Mammary epithelial cell (primary cell): ENCODE measurements at regions not wholly inside any gene's neighbourhood (a gene's known extent, or its start where the extent isn't known, plus 50 kb on each side); places are given as distances from the start of the nearest gene placed in this dataset.

Experiments
- CTCF ChIP-seq, 2 donors: IDR thresholded peaks in 1 of 2; conservative IDR thresholded peaks in 1 of 2; 2 replicates each; pipeline ENCODE4 v1.5.1; 2011 to 2012; ENCODE audit warnings: inconsistent platforms in 2 of 2, low read length in 2 of 2, mild to moderate bottlenecking in 2 of 2, control low read depth in 1 of 2, low read depth in 1 of 2; ENCODE audit not compliant: insufficient read depth in 1 of 2; ENCODE audit errors: extremely low read depth in 1 of 2
- EZH2 ChIP-seq: IDR thresholded peaks from 2 replicates; pipeline ENCODE4 v1.6.1; 2012; ENCODE audit warnings: low read length, inconsistent platforms, borderline replicate concordance

GRCh38 chr6:105949869-105950268 is 136.3 kb upstream of the PRDM1 start:
- TF ChIP-seq EZH2 (no peak), CTCF (conservative IDR thresholded peaks at IDR 0.05 in 1 of 2, IDR thresholded peaks at IDR 0.05 in 1 of 2; ENCODE audit: extremely low read depth in 1 of 2, insufficient read depth in 1 of 2, low read depth in 1 of 2, low read length in 2 of 2) (no peak)
